ENCODE measurements at regions not wholly inside any gene's neighbourhood (a gene's known extent, or its start where the extent isn't known, plus 50 kb on each side); places are given as distances from the start of the nearest gene placed in this dataset.
A peak's percentile ranks its signal among the peaks of the same experiment; 100 is the strongest.

- DNase-seq: no peak
These were observed 317.4 kb upstream of the SOX11 start for GRCh38 chr2:5374762-5375161.

GRCh38 chr2:5377323-5377722 is 314.9 kb upstream of the SOX11 start:
- no peak for DNase-seq

- no peak for DNase-seq
These were observed 312.4 kb upstream of the SOX11 start for GRCh38 chr2:5379811-5380210.

GRCh38 chr2:5385596-5385995 is 306.6 kb upstream of the SOX11 start:
- no peak for DNase-seq

- DNase-seq: no peak
These were observed 304.8 kb upstream of the SOX11 start for GRCh38 chr2:5387406-5387805.

GRCh38 chr2:5389740-5390139 is 302.4 kb upstream of the SOX11 start:
- no peak for DNase-seq

GRCh38 chr2:5391362-5391761 is 300.8 kb upstream of the SOX11 start:
- DNase-seq: peak; percentile 15

GRCh38 chr2:5392658-5393057 is 299.5 kb upstream of the SOX11 start:
- DNase-seq: no peak

GRCh38 chr2:5393474-5393873 is 298.7 kb upstream of the SOX11 start:
- DNase-seq: no peak

- DNase-seq: no peak
These were observed 298.0 kb upstream of the SOX11 start for GRCh38 chr2:5394223-5394622.

- DNase-seq: no peak
These were observed 291.0 kb upstream of the SOX11 start for GRCh38 chr2:5401115-5401657.

GRCh38 chr2:5403392-5403791 is 288.8 kb upstream of the SOX11 start:
- DNase-seq: no peak

- peak; percentile 74 for DNase-seq
These were observed 282.2 kb upstream of the SOX11 start for GRCh38 chr2:5409898-5410381.

- DNase-seq: peak; percentile 10
These were observed 281.0 kb upstream of the SOX11 start for GRCh38 chr2:5410991-5411700.

- DNase-seq: no peak
These were observed 280.2 kb upstream of the SOX11 start for GRCh38 chr2:5412001-5412400.

- DNase-seq: no peak
These were observed 258.3 kb upstream of the SOX11 start for GRCh38 chr2:5433855-5434254.

GRCh38 chr2:5437375-5437774 is 254.8 kb upstream of the SOX11 start:
- no peak for DNase-seq

- no peak for DNase-seq
These were observed 252.0 kb upstream of the SOX11 start for GRCh38 chr2:5440174-5440573.

- no peak for DNase-seq
These were observed 249.4 kb upstream of the SOX11 start for GRCh38 chr2:5442736-5443135.

GRCh38 chr2:5444168-5444567 is 248.0 kb upstream of the SOX11 start:
- DNase-seq: no peak

- DNase-seq: no peak
These were observed 247.3 kb upstream of the SOX11 start for GRCh38 chr2:5444854-5445253.

- no peak for DNase-seq
These were observed 242.3 kb upstream of the SOX11 start for GRCh38 chr2:5449867-5450266.

GRCh38 chr2:5453220-5454050 is 238.7 kb upstream of the SOX11 start:
- no peak for DNase-seq

GRCh38 chr2:5454051-5454390 is 238.2 kb upstream of the SOX11 start:
- DNase-seq: no peak
